ENCODE measurements at regions not wholly inside any gene's neighbourhood (a gene's known extent, or its start where the extent isn't known, plus 50 kb on each side); places are given as distances from the start of the nearest gene placed in this dataset.

- no peak for DNase-seq
Observed at GRCh38 chr11:15490535-15490934, 375.8 kb downstream of the INSC start.

GRCh38 chr11:15493066-15493465 is 378.3 kb downstream of the INSC start:
- DNase-seq: no peak

- no peak for DNase-seq
Observed at GRCh38 chr11:15493921-15494620, 379.3 kb downstream of the INSC start.

- no peak for DNase-seq
Observed at GRCh38 chr11:15494740-15495139, 380.0 kb downstream of the INSC start.

GRCh38 chr11:15495462-15495861 is 380.7 kb downstream of the INSC start:
- DNase-seq: no peak

GRCh38 chr11:15497366-15497765 is 382.6 kb downstream of the INSC start:
- no peak for DNase-seq

- no peak for DNase-seq
Observed at GRCh38 chr11:15499674-15500073, 385.0 kb downstream of the INSC start.

GRCh38 chr11:15500643-15501042 is 385.9 kb downstream of the INSC start:
- no peak for DNase-seq

GRCh38 chr11:15501566-15501965 is 386.8 kb downstream of the INSC start:
- no peak for DNase-seq

GRCh38 chr11:15505155-15505554 is 390.4 kb downstream of the INSC start:
- no peak for DNase-seq

- DNase-seq: no peak
Observed at GRCh38 chr11:15507592-15507991, 392.9 kb downstream of the INSC start.

- DNase-seq: no peak
Observed at GRCh38 chr11:15509082-15509481, 394.4 kb downstream of the INSC start.

GRCh38 chr11:15519124-15519791 is 404.5 kb downstream of the INSC start:
- DNase-seq: no peak

- no peak for DNase-seq
Observed at GRCh38 chr11:15519911-15520310, 405.2 kb downstream of the INSC start.

- no peak for DNase-seq
Observed at GRCh38 chr11:15523543-15523942, 408.8 kb downstream of the INSC start.

GRCh38 chr11:15525582-15525981 is 410.9 kb downstream of the INSC start:
- DNase-seq: no peak

- no peak for DNase-seq
Observed at GRCh38 chr11:15526032-15526431, 411.3 kb downstream of the INSC start.

GRCh38 chr11:15526859-15527450 is 412.2 kb downstream of the INSC start:
- no peak for DNase-seq

GRCh38 chr11:15532432-15532831 is 417.7 kb downstream of the INSC start:
- no peak for DNase-seq

GRCh38 chr11:15534266-15534665 is 419.5 kb downstream of the INSC start:
- no peak for DNase-seq

- no peak for DNase-seq
Observed at GRCh38 chr11:15535414-15535813, 420.7 kb downstream of the INSC start.

GRCh38 chr11:15536438-15536837 is 421.7 kb downstream of the INSC start:
- DNase-seq: no peak

- DNase-seq: no peak
Observed at GRCh38 chr11:15539645-15540044, 424.9 kb downstream of the INSC start.

- DNase-seq: no peak
Observed at GRCh38 chr11:15541079-15541478, 426.4 kb downstream of the INSC start.

Data from right forelimb (tissue), 1 donor.